HCT116 (cell line): ENCODE measurements at regions not wholly inside any gene's neighbourhood (a gene's known extent, or its start where the extent isn't known, plus 50 kb on each side); places are given as distances from the start of the nearest gene placed in this dataset.

Experiments
- ATAC-seq: fragments of 200-7000 bp; cut with Tn5 transposase; 2 replicates; pipeline ENCODE4 v1.9.1; 2020; ENCODE audit warnings: mild to moderate bottlenecking, moderate library complexity
- BruUV-seq: library from RNA; stranded (reverse); fragments of 400-500 nt; replicated peaks from 2 replicates; lab custom pipeline; 2021; lab: Mats Ljungman, UMichigan
- CTCF ChIA-PET: fragments of 300-600 bp; sonication (Branson Sonifier 250); formaldehyde crosslinking; loops from one replicate; lab custom pipeline; 2021; ENCODE audit warnings: antibody characterized with exemption; lab: Charles Lee
- POLR2A ChIA-PET: fragments of 300-600, 350-600 bp; sonication (Branson Sonifier 250); formaldehyde crosslinking; loops from one replicate; lab custom pipeline; 2021; ENCODE audit warnings: antibody characterized with exemption; lab: Charles Lee
- RAD21 ChIA-PET, 2 experiments: fragments of 300-600 bp; sonication (Branson Sonifier 250); formaldehyde crosslinking; loops; one replicate each; lab custom pipeline; 2023; ENCODE audit warnings: low total read pairs in 2 of 2; ENCODE audit not compliant: uncharacterized antibody in 2 of 2, unreplicated experiment in 2 of 2, low non-redundant PET in 1 of 2; lab: Charles Lee
- DNase-seq: peaks from one replicate; pipeline ENCODE4 v3.0.0-alpha.2; 2010; ENCODE audit warnings: low read depth, low spot score
- H2AFZ ChIP-seq: fragments of 200-600 bp; shearing (Covaris generic), sonication (generic); 2 replicates; pipeline ENCODE4 v1.6.1; 2017; ENCODE audit warnings: low read depth, mixed run types, mixed read lengths, antibody characterized with exemption, low read length; ENCODE audit not compliant: poor library complexity, severe bottlenecking
- H3K27ac ChIP-seq: 2 replicates; pipeline ENCODE4 v1.5.1; 2012; ENCODE audit warnings: low read depth, low read length
- H3K27me3 ChIP-seq: fragments of 200-600 bp; sonication (generic); 2 replicates; pipeline ENCODE4 v1.6.1; 2016; ENCODE audit warnings: mixed run types, low read length, mixed read lengths; ENCODE audit not compliant: insufficient read depth
- H3K36me3 ChIP-seq, 2 experiments: fragments of 200-500 bp in 1 of 2; fragments of 200-600 bp in 1 of 2; sonication (Bioruptor generic) in 1 of 2; sonication (generic) in 1 of 2; 2 replicates each; pipeline versions ENCODE4 v1.5.1 to v1.6.1; 2014 to 2016; ENCODE audit warnings: low read length in 2 of 2, inconsistent platforms in 1 of 2, mixed read lengths in 1 of 2, mixed run types in 1 of 2; ENCODE audit not compliant: insufficient read depth in 2 of 2, control insufficient read depth in 1 of 2
- H3K4me1 ChIP-seq, 2 experiments: fragments of 200-600 bp in 1 of 2; sonication (generic) in 1 of 2; 2 replicates each; pipeline versions ENCODE4 v1.5.1 to v1.6.1; 2012 to 2017; ENCODE audit warnings: low read length in 2 of 2, inconsistent platforms in 1 of 2, mild to moderate bottlenecking in 1 of 2, mixed read lengths in 1 of 2, mixed run types in 1 of 2, moderate library complexity in 1 of 2; ENCODE audit not compliant: insufficient read depth in 2 of 2, control insufficient read depth in 1 of 2
- H3K4me2 ChIP-seq: fragments of 200-600 bp; sonication (generic); 2 replicates; pipeline ENCODE4 v1.6.1; 2017; ENCODE audit warnings: mixed run types, low read length, mixed read lengths
- H3K4me3 ChIP-seq, 2 experiments: fragments of 200-600 bp in 1 of 2; sonication (generic) in 1 of 2; replicated peaks in 1 of 2; 2 replicates each; pipeline ENCODE4 v1.5.1; 2011 to 2016; ENCODE audit warnings: low read length in 2 of 2, control low read depth in 1 of 2, low read depth in 1 of 2, mild to moderate bottlenecking in 1 of 2, mixed read lengths in 1 of 2, mixed run types in 1 of 2
- H3K79me2 ChIP-seq: fragments of 200-600 bp; sonication (generic); 2 replicates; pipeline ENCODE4 v1.6.1; 2017; ENCODE audit warnings: mild to moderate bottlenecking, mixed run types, low read length, moderate library complexity, mixed read lengths; ENCODE audit not compliant: insufficient read depth
- H3K9ac ChIP-seq: fragments of 200-600 bp; sonication (generic); 2 replicates; pipeline ENCODE4 v1.6.1; 2016; ENCODE audit warnings: low read length, mixed read lengths
- H3K9me2 ChIP-seq: fragments of 200-600 bp; sonication (generic), shearing (Covaris generic); 2 replicates; pipeline ENCODE4 v1.6.1; 2017; ENCODE audit warnings: mixed run types, mild to moderate bottlenecking, moderate library complexity; ENCODE audit not compliant: insufficient read depth
- H3K9me3 ChIP-seq, 2 experiments: fragments of 200-500 bp in 1 of 2; fragments of 200-600 bp in 1 of 2; sonication (Bioruptor generic) in 1 of 2; sonication (generic) in 1 of 2; 2 replicates each; pipeline ENCODE4 v1.6.1; 2014 to 2017; ENCODE audit warnings: low read length in 2 of 2, mixed read lengths in 2 of 2, inconsistent platforms in 1 of 2, low read depth in 1 of 2, mild to moderate bottlenecking in 1 of 2, mixed run types in 1 of 2, moderate library complexity in 1 of 2; ENCODE audit not compliant: control insufficient read depth in 1 of 2, insufficient read depth in 1 of 2
- H4K20me1 ChIP-seq: fragments of 200-600 bp; sonication (generic), shearing (Covaris generic); 2 replicates; pipeline ENCODE4 v1.6.1; 2017; ENCODE audit warnings: mixed run types, mild to moderate bottlenecking, moderate library complexity; ENCODE audit not compliant: insufficient read depth
- CBX3 ChIP-seq: IDR thresholded peaks from 2 replicates; pipeline ENCODE4 v1.6.1; 2012; ENCODE audit warnings: low read depth
- CEBPB ChIP-seq: IDR thresholded peaks from 2 replicates; pipeline ENCODE4 v1.6.1; 2012; ENCODE audit warnings: low read depth
- EGR1 ChIP-seq: IDR thresholded peaks from 2 replicates; pipeline ENCODE4 v1.6.1; 2012; ENCODE audit warnings: low read depth
- ELF1 ChIP-seq: IDR thresholded peaks from 2 replicates; pipeline ENCODE4 v1.6.1; 2012; ENCODE audit warnings: low read depth, borderline replicate concordance
- EZH2 ChIP-seq: fragments of 200-600 bp; sonication (generic); IDR thresholded peaks from 2 replicates; pipeline ENCODE4 v1.6.1; 2017; ENCODE audit warnings: antibody characterized with exemption, mixed run types
- EZH2phosphoT487 ChIP-seq: fragments of 200-600 bp; IDR thresholded peaks from 2 replicates; pipeline ENCODE4 v1.6.1; 2018; ENCODE audit warnings: antibody characterized with exemption, borderline replicate concordance
- FOSL1 ChIP-seq: IDR thresholded peaks from 2 replicates; pipeline ENCODE4 v1.6.1; 2012; ENCODE audit warnings: low read depth
- JUND ChIP-seq: IDR thresholded peaks from 2 replicates; pipeline ENCODE4 v1.6.1; 2012
- POLR2A ChIP-seq: IDR thresholded peaks from 2 replicates; pipeline ENCODE4 v1.7.0; 2011; ENCODE audit warnings: borderline replicate concordance; ENCODE audit not compliant: insufficient read depth, insufficient read length; ENCODE audit errors: extremely low read depth
- POLR2AphosphoS5 ChIP-seq: IDR thresholded peaks from 2 replicates; pipeline ENCODE4 v1.6.1; 2011; ENCODE audit warnings: mild to moderate bottlenecking, low read depth, low read length, moderate library complexity
- RAD21 ChIP-seq: IDR thresholded peaks from 2 replicates; pipeline ENCODE4 v1.6.1; 2012; ENCODE audit warnings: low read depth, mild to moderate bottlenecking
- SIN3A ChIP-seq: IDR thresholded peaks from 2 replicates; pipeline ENCODE4 v1.6.1; 2012; ENCODE audit warnings: low read depth
- SRF ChIP-seq: IDR thresholded peaks from 2 replicates; pipeline ENCODE4 v1.6.1; 2012; ENCODE audit warnings: low read depth
- TCF7L2 ChIP-seq: IDR thresholded peaks from 2 replicates; pipeline ENCODE4 v1.7.0; 2011; ENCODE audit warnings: borderline replicate concordance, inconsistent platforms; ENCODE audit not compliant: insufficient read depth, insufficient read length; ENCODE audit errors: extremely low read depth
- YY1 ChIP-seq: IDR thresholded peaks from 2 replicates; pipeline ENCODE4 v1.6.1; 2011; ENCODE audit warnings: low read length, low read depth, moderate library complexity, mild to moderate bottlenecking; ENCODE audit not compliant: insufficient replicate concordance; ENCODE audit errors: extremely low read depth
- ZBTB33 ChIP-seq: IDR thresholded peaks from 2 replicates; pipeline ENCODE4 v1.6.1; 2011; ENCODE audit warnings: mild to moderate bottlenecking, low read length, moderate library complexity; ENCODE audit not compliant: insufficient replicate concordance; ENCODE audit errors: extremely low read depth
- ZFX ChIP-seq: fragments of 450-650 bp; IDR thresholded peaks from 2 replicates; pipeline ENCODE4 v1.6.1; 2017
- ZNF274 ChIP-seq: fragments of 200-500 bp; sonication (Bioruptor generic); IDR thresholded peaks from 2 replicates; pipeline ENCODE4 v1.6.1; 2014; ENCODE audit warnings: mild to moderate bottlenecking, low read depth, low read length, inconsistent platforms
- intact Hi-C: fragments of 100-400 bp; cut with micrococcal nuclease; formaldehyde crosslinking; loops from 2 replicates; pipeline ENCODE4 v1.10.0; 2022

- ChIA-PET RAD21 (no interaction called here), CTCF (no interaction called here), POLR2A (no interaction called here)
- Histone ChIP-seq H3K79me2 (no peaks in the 10 kb centered on the region), H4K20me1 (no peaks in the 10 kb centered on the region), H3K9me3 (no peaks in the 10 kb centered on the region), H2AFZ (no peak overlapping the region), H3K9ac (no peak overlapping the region), H3K9me2 (no peaks in the 10 kb centered on the region), H3K4me3 (no peak overlapping the region), H3K27ac (no peak overlapping the region), H3K4me2 (no peak overlapping the region), H3K27me3 (no peaks in the 10 kb centered on the region), H3K36me3 (no peaks in the 10 kb centered on the region)
- intact Hi-C loops: no loop called here
- ATAC-seq (no peak), DNase-seq (no peak)
- no TSS peak for BruUV-seq
- no peak for TF ChIP-seq ZNF274
- no peak for TF ChIP-seq ZBTB33
- TF ChIP-seq EZH2: no peak
- TF ChIP-seq POLR2AphosphoS5: no peak
- no peak for TF ChIP-seq SIN3A
- no peak for TF ChIP-seq EZH2phosphoT487
- no peak for TF ChIP-seq CEBPB
- no peak for TF ChIP-seq YY1
- no peak for TF ChIP-seq RAD21
- TF ChIP-seq CBX3: no peak
- no peak for TF ChIP-seq SRF
- TF ChIP-seq ELF1: no peak
- no peak for TF ChIP-seq TCF7L2
- no peak for TF ChIP-seq ZFX
- no peak for TF ChIP-seq POLR2A
- no peak for TF ChIP-seq JUND
- TF ChIP-seq FOSL1: no peak
- TF ChIP-seq EGR1: no peak
- TF ChIP-seq, all 23 proteins: peak for 0
- H3K4me1 ChIP-seq: no peaks in the 10 kb centered on the region
These were observed 383.7 kb downstream of the NAF1 start for GRCh38 chr4:162782778-162783525.
